ENCODE measurements at regions not wholly inside any gene's neighbourhood (a gene's known extent, or its start where the extent isn't known, plus 50 kb on each side); places are given as distances from the start of the nearest gene placed in this dataset.
"Not testable (repeated sequence)": the region's sequence is repeated elsewhere in the genome, so short reads cannot be mapped to it uniquely, and the experiment has no call there.

- whole genome bisulfite sequencing (ENCODE audit: insufficient coverage) = 71% methylated on average over 7 of the region's 7 CpGs
- Histone ChIP-seq H3K4me3 (ENCODE audit: low read length) (no peak overlapping the region), H3K36me3 (ENCODE audit: control insufficient read depth, insufficient read depth, low read length) (no peaks in the 10 kb centered on the region), H3K27me3 (ENCODE audit: control insufficient read depth, insufficient read depth, low read length) (no peaks in the 10 kb centered on the region), H3K27ac (ENCODE audit: low read length) (no peak overlapping the region), H3K9me3 (ENCODE audit: control insufficient read depth, insufficient read depth, low read length) (no peaks in the 10 kb centered on the region), H3K4me1 (ENCODE audit: control insufficient read depth, insufficient read depth, low read length) (no peaks in the 10 kb centered on the region)
- Mint-ChIP-seq H3K36me3 (no peaks in the 10 kb centered on the region), H3K27me3 (ENCODE audit: low read depth in 2 of 2) (peaks cover 0 to 2% of the 10 kb centered on the region in 2 donors), H3K9me3 (peaks cover 6 to 14% of the 10 kb centered on the region in 2 donors), H3K4me3 (no peak overlapping the region), H3K4me1 (no peaks in the 10 kb centered on the region), H3K27ac (no peak overlapping the region)
- intact Hi-C loops (cut with micrococcal nuclease) = no loop called here
- DNase-seq = no peak
- no peak for TF ChIP-seq CTCF (IDR thresholded peaks at IDR 0.05)
- ATAC-seq = no peak
Observed at GRCh38 chr14:97137705-97138104, 340.5 kb downstream of the VRK1 start.

- Mint-ChIP-seq H3K36me3 (no peaks in the 10 kb centered on the region), H3K27me3 (ENCODE audit: low read depth in 2 of 2) (peaks cover 0 to 6% of the 10 kb centered on the region in 2 donors), H3K9me3 (peaks cover 6 to 14% of the 10 kb centered on the region in 2 donors), H3K4me1 (no peaks in the 10 kb centered on the region), H3K4me3 (no peak overlapping the region), H3K27ac (no peak overlapping the region)
- H3K36me3 ChIP-seq (ENCODE audit: control insufficient read depth, insufficient read depth, low read length) = no peaks in the 10 kb centered on the region
- no peaks in the 10 kb centered on the region for H3K27me3 ChIP-seq (ENCODE audit: control insufficient read depth, insufficient read depth, low read length)
- H3K4me3 ChIP-seq (ENCODE audit: low read length) = no peak overlapping the region
- H3K9me3 ChIP-seq (ENCODE audit: control insufficient read depth, insufficient read depth, low read length) = no peaks in the 10 kb centered on the region
- DNase-seq = no peak
- H3K4me1 ChIP-seq (ENCODE audit: control insufficient read depth, insufficient read depth, low read length) = no peaks in the 10 kb centered on the region
- ATAC-seq = no peak
- no peak overlapping the region for H3K27ac ChIP-seq (ENCODE audit: low read length)
- intact Hi-C loops (cut with micrococcal nuclease) = no loop called here
- no peak for TF ChIP-seq CTCF (IDR thresholded peaks at IDR 0.05)
- WGBS (ENCODE audit: insufficient coverage) = 91% methylated on average over 4 of the region's 4 CpGs
Observed at GRCh38 chr14:97138801-97139200, 341.6 kb downstream of the VRK1 start.

- no peak overlapping the region for H3K27ac Mint-ChIP-seq
- H3K36me3 Mint-ChIP-seq = no peaks in the 10 kb centered on the region
- no peaks in the 10 kb centered on the region for H3K36me3 ChIP-seq (ENCODE audit: control insufficient read depth, insufficient read depth, low read length)
- H3K9me3 ChIP-seq (ENCODE audit: control insufficient read depth, insufficient read depth, low read length) = no peaks in the 10 kb centered on the region
- no peaks in the 10 kb centered on the region for H3K27me3 ChIP-seq (ENCODE audit: control insufficient read depth, insufficient read depth, low read length)
- H3K9me3 Mint-ChIP-seq = no peaks in the 10 kb centered on the region
- intact Hi-C loops (cut with micrococcal nuclease) = no loop called here
- H3K27me3 Mint-ChIP-seq (ENCODE audit: low read depth in 2 of 2) = peaks cover 12% of the 10 kb centered on the region in 2 donors
- H3K4me1 Mint-ChIP-seq = no peaks in the 10 kb centered on the region
- no peak overlapping the region for H3K27ac ChIP-seq (ENCODE audit: low read length)
- H3K4me3 ChIP-seq (ENCODE audit: low read length) = no peak overlapping the region
- no peak for ATAC-seq
- no peak overlapping the region for H3K4me3 Mint-ChIP-seq
- no peaks in the 10 kb centered on the region for H3K4me1 ChIP-seq (ENCODE audit: control insufficient read depth, insufficient read depth, low read length)
- no peak for TF ChIP-seq CTCF (IDR thresholded peaks at IDR 0.05)
- DNase-seq = no peak
- 94% methylated on average over 1 of the region's 1 CpG for WGBS (ENCODE audit: insufficient coverage)
Observed at GRCh38 chr14:97143011-97143410, 345.8 kb downstream of the VRK1 start.

GRCh38 chr14:97143456-97143855, 346.3 kb downstream of the VRK1 start:
- Histone ChIP-seq H3K27me3 (ENCODE audit: control insufficient read depth, insufficient read depth, low read length) (no peaks in the 10 kb centered on the region), H3K4me1 (ENCODE audit: control insufficient read depth, insufficient read depth, low read length) (no peaks in the 10 kb centered on the region), H3K36me3 (ENCODE audit: control insufficient read depth, insufficient read depth, low read length) (no peaks in the 10 kb centered on the region), H3K4me3 (ENCODE audit: low read length) (no peak overlapping the region), H3K9me3 (ENCODE audit: control insufficient read depth, insufficient read depth, low read length) (no peaks in the 10 kb centered on the region), H3K27ac (ENCODE audit: low read length) (no peak overlapping the region)
- ATAC-seq (no peak), DNase-seq (no peak)
- Mint-ChIP-seq H3K4me1 (no peaks in the 10 kb centered on the region), H3K9me3 (no peaks in the 10 kb centered on the region), H3K27ac (no peak overlapping the region), H3K27me3 (ENCODE audit: low read depth in 2 of 2) (peaks cover 12% of the 10 kb centered on the region in 2 donors), H3K36me3 (no peaks in the 10 kb centered on the region), H3K4me3 (no peak overlapping the region)
- TF ChIP-seq CTCF (IDR thresholded peaks at IDR 0.05) = no peak
- WGBS (ENCODE audit: insufficient coverage) = 68% methylated on average over 4 of the region's 4 CpGs
- intact Hi-C loops (cut with micrococcal nuclease) = no loop called here

- DNase-seq; H3K36me3 Mint-ChIP-seq; H3K4me1 ChIP-seq (ENCODE audit: control insufficient read depth, insufficient read depth, low read length); H3K4me3 ChIP-seq (ENCODE audit: low read length); H3K9me3 ChIP-seq (ENCODE audit: control insufficient read depth, insufficient read depth, low read length); H3K4me1 Mint-ChIP-seq; H3K9me3 Mint-ChIP-seq; ATAC-seq; intact Hi-C loops (cut with micrococcal nuclease); H3K27ac Mint-ChIP-seq; H3K36me3 ChIP-seq (ENCODE audit: control insufficient read depth, insufficient read depth, low read length); H3K27me3 ChIP-seq (ENCODE audit: control insufficient read depth, insufficient read depth, low read length); H3K27ac ChIP-seq (ENCODE audit: low read length); H3K4me3 Mint-ChIP-seq: not testable (repeated sequence)
- peaks cover 12% of the 10 kb centered on the region in 2 donors for H3K27me3 Mint-ChIP-seq (ENCODE audit: low read depth in 2 of 2)
Observed at GRCh38 chr14:97148021-97148420, 350.8 kb downstream of the VRK1 start.
